ENCODE measurements at regions not wholly inside any gene's neighbourhood (a gene's known extent, or its start where the extent isn't known, plus 50 kb on each side); places are given as distances from the start of the nearest gene placed in this dataset.
A peak's percentile ranks its signal among the peaks of the same experiment; 100 is the strongest.

DNA sequence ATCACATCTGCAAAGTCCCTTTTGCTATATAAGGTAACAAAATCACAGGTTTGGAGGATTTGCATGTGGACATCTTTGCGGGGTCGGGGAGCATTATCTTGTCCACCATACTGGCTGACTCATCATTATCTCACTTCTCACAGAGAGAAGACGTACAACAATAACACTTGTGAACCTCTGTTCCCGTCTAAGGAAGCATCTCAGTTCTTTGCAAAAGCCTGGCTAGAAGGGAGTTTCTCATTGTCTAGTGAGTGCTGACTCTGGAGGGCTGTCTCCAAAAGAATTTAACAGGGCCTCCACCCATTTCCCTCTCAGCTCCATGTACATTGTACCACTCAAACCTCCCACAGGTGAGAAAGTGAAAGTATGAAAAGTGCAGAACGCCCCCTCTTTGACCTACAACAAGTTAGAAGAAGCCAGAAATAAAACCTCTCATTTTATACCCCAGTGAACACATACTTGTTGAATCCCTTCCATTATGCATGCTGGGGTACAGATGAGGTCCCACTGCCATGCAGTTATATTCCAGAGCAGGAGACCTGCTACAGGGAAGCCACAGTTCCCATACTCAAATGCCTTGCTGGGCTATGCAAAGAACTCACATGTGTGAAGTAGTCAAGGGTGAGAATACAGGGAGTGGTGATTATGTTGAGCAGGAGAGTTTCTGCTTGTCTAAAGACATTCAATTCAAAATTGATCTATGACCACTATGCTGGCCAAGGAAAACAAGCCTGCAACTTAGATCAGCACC, 121.7 kb upstream of the PRDX6 start (continued):
- TF ChIP-seq LCOR (CRISPR knock-in tag; IDR thresholded peaks at IDR 0.05): peak; percentile 76
- TF ChIP-seq KLF16 (IDR thresholded peaks at IDR 0.05): peak; percentile 88
- no peak for TF ChIP-seq PHF21A (IDR thresholded peaks at IDR 0.05; ENCODE audit: borderline replicate concordance, low read depth)
- peak; percentile 44; the same call in 1 of the 2 replicates for TF ChIP-seq BCOR (IDR thresholded peaks at IDR 0.05)
- TF ChIP-seq HDAC2 (IDR thresholded peaks at IDR 0.05): peak; percentile 97
- TF ChIP-seq PHB2 (IDR thresholded peaks at IDR 0.05; ENCODE audit: low read depth): peak; percentile 63; the same call in 1 of the 2 replicates
- peak; percentile 93 for TF ChIP-seq CBFA2T2 (conservative IDR thresholded peaks at IDR 0.05)
- peak; percentile 99 for TF ChIP-seq MAFG (tag; conservative IDR thresholded peaks at IDR 0.05)
- peak; percentile 97 for TF ChIP-seq JUN (IDR thresholded peaks at IDR 0.05; ENCODE audit: borderline replicate concordance, low read depth, low read length)
- no peak for TF ChIP-seq JUN (CRISPR knock-in tag; IDR thresholded peaks at IDR 0.05; ENCODE audit: borderline replicate concordance)
- TF ChIP-seq, protein P1, sequence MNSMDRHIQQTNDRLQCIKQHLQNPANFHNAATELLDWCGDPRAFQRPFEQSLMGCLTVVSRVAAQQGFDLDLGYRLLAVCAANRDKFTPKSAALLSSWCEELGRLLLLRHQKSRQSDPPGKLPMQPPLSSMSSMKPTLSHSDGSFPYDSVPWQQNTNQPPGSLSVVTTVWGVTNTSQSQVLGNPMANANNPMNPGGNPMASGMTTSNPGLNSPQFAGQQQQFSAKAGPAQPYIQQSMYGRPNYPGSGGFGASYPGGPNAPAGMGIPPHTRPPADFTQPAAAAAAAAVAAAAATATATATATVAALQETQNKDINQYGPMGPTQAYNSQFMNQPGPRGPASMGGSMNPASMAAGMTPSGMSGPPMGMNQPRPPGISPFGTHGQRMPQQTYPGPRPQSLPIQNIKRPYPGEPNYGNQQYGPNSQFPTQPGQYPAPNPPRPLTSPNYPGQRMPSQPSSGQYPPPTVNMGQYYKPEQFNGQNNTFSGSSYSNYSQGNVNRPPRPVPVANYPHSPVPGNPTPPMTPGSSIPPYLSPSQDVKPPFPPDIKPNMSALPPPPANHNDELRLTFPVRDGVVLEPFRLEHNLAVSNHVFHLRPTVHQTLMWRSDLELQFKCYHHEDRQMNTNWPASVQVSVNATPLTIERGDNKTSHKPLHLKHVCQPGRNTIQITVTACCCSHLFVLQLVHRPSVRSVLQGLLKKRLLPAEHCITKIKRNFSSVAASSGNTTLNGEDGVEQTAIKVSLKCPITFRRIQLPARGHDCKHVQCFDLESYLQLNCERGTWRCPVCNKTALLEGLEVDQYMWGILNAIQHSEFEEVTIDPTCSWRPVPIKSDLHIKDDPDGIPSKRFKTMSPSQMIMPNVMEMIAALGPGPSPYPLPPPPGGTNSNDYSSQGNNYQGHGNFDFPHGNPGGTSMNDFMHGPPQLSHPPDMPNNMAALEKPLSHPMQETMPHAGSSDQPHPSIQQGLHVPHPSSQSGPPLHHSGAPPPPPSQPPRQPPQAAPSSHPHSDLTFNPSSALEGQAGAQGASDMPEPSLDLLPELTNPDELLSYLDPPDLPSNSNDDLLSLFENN (IDR thresholded peaks at IDR 0.05; ENCODE audit: low read depth in 2 of 2, low read length in 2 of 2): 0 out of 4 replicates have a peak, but pooled peaks of 1 of the 2 experiments have one; percentile 62
- TF ChIP-seq, protein P2, sequence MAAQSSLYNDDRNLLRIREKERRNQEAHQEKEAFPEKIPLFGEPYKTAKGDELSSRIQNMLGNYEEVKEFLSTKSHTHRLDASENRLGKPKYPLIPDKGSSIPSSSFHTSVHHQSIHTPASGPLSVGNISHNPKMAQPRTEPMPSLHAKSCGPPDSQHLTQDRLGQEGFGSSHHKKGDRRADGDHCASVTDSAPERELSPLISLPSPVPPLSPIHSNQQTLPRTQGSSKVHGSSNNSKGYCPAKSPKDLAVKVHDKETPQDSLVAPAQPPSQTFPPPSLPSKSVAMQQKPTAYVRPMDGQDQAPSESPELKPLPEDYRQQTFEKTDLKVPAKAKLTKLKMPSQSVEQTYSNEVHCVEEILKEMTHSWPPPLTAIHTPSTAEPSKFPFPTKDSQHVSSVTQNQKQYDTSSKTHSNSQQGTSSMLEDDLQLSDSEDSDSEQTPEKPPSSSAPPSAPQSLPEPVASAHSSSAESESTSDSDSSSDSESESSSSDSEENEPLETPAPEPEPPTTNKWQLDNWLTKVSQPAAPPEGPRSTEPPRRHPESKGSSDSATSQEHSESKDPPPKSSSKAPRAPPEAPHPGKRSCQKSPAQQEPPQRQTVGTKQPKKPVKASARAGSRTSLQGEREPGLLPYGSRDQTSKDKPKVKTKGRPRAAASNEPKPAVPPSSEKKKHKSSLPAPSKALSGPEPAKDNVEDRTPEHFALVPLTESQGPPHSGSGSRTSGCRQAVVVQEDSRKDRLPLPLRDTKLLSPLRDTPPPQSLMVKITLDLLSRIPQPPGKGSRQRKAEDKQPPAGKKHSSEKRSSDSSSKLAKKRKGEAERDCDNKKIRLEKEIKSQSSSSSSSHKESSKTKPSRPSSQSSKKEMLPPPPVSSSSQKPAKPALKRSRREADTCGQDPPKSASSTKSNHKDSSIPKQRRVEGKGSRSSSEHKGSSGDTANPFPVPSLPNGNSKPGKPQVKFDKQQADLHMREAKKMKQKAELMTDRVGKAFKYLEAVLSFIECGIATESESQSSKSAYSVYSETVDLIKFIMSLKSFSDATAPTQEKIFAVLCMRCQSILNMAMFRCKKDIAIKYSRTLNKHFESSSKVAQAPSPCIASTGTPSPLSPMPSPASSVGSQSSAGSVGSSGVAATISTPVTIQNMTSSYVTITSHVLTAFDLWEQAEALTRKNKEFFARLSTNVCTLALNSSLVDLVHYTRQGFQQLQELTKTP (IDR thresholded peaks at IDR 0.05; ENCODE audit: low read depth in 1 of 2, partially characterized antibody in 2 of 2): peak in 1 of 2 experiments; percentile 49
- TF ChIP-seq, protein P3, sequence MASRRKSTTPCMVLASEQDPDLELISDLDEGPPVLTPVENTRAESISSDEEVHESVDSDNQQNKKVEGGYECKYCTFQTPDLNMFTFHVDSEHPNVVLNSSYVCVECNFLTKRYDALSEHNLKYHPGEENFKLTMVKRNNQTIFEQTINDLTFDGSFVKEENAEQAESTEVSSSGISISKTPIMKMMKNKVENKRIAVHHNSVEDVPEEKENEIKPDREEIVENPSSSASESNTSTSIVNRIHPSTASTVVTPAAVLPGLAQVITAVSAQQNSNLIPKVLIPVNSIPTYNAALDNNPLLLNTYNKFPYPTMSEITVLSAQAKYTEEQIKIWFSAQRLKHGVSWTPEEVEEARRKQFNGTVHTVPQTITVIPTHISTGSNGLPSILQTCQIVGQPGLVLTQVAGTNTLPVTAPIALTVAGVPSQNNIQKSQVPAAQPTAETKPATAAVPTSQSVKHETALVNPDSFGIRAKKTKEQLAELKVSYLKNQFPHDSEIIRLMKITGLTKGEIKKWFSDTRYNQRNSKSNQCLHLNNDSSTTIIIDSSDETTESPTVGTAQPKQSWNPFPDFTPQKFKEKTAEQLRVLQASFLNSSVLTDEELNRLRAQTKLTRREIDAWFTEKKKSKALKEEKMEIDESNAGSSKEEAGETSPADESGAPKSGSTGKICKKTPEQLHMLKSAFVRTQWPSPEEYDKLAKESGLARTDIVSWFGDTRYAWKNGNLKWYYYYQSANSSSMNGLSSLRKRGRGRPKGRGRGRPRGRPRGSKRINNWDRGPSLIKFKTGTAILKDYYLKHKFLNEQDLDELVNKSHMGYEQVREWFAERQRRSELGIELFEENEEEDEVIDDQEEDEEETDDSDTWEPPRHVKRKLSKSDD (conservative IDR thresholded peaks at IDR 0.05; ENCODE audit: low read length): no peak
- 0 out of 2 replicates have a peak, but pooled peaks have one; percentile 31 for TF ChIP-seq ZNF766 (CRISPR knock-in tag; conservative IDR thresholded peaks at IDR 0.05)
- no peak for TF ChIP-seq KDM4B (IDR thresholded peaks at IDR 0.05; ENCODE audit: borderline replicate concordance in 2 of 2, low read depth in 1 of 2)
- peak; percentile 90 for TF ChIP-seq EP300 (IDR thresholded peaks at IDR 0.05; ENCODE audit: low read length)
